ENCODE measurements at regions not wholly inside any gene's neighbourhood (a gene's known extent, or its start where the extent isn't known, plus 50 kb on each side); places are given as distances from the start of the nearest gene placed in this dataset.

DNA sequence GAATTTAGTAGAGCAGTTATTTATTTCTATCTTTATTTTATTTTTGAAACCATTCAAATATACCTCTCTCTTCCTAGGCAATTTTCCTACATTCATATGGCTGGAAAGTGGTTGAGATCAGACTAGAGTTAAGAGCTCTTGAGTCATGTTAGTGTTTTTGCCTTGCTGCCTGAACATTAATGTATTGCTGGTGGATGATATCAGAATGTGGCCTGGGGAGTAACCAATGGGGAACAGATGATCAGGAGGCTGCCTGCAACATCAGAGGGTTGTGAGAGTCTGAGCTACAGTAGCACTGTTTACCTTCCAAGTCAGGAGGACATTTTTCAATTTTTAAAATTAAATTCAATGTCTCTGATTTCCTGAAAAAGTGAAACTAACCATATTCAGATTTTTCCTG is 166.3 kb upstream of the TRHDE start:
- DNase-seq (ENCODE audit: low spot score) = no peak
- no peaks in the 10 kb centered on the region for H4K20me1 ChIP-seq (ENCODE audit: insufficient read depth, low read length)
- ATAC-seq = no peak
- in situ Hi-C loops (cut with HindIII; ENCODE audit: extremely low pct_ligation_motif_present, low pct_unique_long_range_greater_than_20kb) (no loop called here), intact Hi-C loops (cut with micrococcal nuclease; ENCODE audit: unreplicated experiment) (no loop called here)
- TF ChIP-seq RAD51 (IDR thresholded peaks at IDR 0.05; ENCODE audit: borderline replicate concordance) = no peak
- TF ChIP-seq RBM22 (optimal IDR thresholded peaks at IDR 0.05; ENCODE audit: low read length) = no peak
- TF ChIP-seq, protein P1, sequence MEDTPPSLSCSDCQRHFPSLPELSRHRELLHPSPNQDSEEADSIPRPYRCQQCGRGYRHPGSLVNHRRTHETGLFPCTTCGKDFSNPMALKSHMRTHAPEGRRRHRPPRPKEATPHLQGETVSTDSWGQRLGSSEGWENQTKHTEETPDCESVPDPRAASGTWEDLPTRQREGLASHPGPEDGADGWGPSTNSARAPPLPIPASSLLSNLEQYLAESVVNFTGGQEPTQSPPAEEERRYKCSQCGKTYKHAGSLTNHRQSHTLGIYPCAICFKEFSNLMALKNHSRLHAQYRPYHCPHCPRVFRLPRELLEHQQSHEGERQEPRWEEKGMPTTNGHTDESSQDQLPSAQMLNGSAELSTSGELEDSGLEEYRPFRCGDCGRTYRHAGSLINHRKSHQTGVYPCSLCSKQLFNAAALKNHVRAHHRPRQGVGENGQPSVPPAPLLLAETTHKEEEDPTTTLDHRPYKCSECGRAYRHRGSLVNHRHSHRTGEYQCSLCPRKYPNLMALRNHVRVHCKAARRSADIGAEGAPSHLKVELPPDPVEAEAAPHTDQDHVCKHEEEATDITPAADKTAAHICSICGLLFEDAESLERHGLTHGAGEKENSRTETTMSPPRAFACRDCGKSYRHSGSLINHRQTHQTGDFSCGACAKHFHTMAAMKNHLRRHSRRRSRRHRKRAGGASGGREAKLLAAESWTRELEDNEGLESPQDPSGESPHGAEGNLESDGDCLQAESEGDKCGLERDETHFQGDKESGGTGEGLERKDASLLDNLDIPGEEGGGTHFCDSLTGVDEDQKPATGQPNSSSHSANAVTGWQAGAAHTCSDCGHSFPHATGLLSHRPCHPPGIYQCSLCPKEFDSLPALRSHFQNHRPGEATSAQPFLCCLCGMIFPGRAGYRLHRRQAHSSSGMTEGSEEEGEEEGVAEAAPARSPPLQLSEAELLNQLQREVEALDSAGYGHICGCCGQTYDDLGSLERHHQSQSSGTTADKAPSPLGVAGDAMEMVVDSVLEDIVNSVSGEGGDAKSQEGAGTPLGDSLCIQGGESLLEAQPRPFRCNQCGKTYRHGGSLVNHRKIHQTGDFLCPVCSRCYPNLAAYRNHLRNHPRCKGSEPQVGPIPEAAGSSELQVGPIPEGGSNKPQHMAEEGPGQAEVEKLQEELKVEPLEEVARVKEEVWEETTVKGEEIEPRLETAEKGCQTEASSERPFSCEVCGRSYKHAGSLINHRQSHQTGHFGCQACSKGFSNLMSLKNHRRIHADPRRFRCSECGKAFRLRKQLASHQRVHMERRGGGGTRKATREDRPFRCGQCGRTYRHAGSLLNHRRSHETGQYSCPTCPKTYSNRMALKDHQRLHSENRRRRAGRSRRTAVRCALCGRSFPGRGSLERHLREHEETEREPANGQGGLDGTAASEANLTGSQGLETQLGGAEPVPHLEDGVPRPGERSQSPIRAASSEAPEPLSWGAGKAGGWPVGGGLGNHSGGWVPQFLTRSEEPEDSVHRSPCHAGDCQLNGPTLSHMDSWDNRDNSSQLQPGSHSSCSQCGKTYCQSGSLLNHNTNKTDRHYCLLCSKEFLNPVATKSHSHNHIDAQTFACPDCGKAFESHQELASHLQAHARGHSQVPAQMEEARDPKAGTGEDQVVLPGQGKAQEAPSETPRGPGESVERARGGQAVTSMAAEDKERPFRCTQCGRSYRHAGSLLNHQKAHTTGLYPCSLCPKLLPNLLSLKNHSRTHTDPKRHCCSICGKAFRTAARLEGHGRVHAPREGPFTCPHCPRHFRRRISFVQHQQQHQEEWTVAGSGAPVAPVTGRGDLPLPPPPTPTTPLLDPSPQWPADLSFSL (CRISPR knock-in tag; IDR thresholded peaks at IDR 0.05) = no peak
- TF ChIP-seq ZNF460 (CRISPR knock-in tag; IDR thresholded peaks at IDR 0.05; ENCODE audit: borderline replicate concordance) = no peak
- TF ChIP-seq NBN (conservative IDR thresholded peaks at IDR 0.05) = no peak
- TF ChIP-seq SALL2 (CRISPR knock-in tag; IDR thresholded peaks at IDR 0.05) = no peak
- H3K27ac ChIP-seq (ENCODE audit: extremely low read length, insufficient read depth, low read length) = no peak overlapping the region
- no TSS peak for BruUV-seq (replicated peaks)
- H2AFZ ChIP-seq (ENCODE audit: low read length) = no peak overlapping the region
- no peak for FAIRE-seq
- H3K4me1 ChIP-seq (ENCODE audit: insufficient read depth, low read length) = no peaks in the 10 kb centered on the region
- POLR2A ChIA-PET = no interaction called here
- no peaks in the 10 kb centered on the region for H3K36me3 ChIP-seq (replicated peaks in 1 of 2; ENCODE audit: control insufficient read depth in 1 of 2, insufficient read depth in 2 of 2, low read length in 2 of 2)
- no peak overlapping the region for H3K9ac ChIP-seq (ENCODE audit: insufficient read depth, low read depth, low read length)
- H3K4me3 ChIP-seq (replicated peaks in 1 of 3; ENCODE audit: insufficient read depth in 1 of 3, low read depth in 2 of 3, low read length in 3 of 3) = no peak overlapping the region
- H3K9me3 ChIP-seq (ENCODE audit: low read length) = no peaks in the 10 kb centered on the region
- H3K27me3 ChIP-seq (ENCODE audit: control insufficient read depth in 1 of 2, insufficient read depth in 2 of 2, low read length in 2 of 2) = no peaks in the 10 kb centered on the region
- H3K4me2 ChIP-seq (ENCODE audit: low read depth, low read length) = no peak overlapping the region
- CTCF ChIA-PET (ENCODE audit: low intra/inter-chr PET ratio, low total read pairs) = no interaction called here
- no peaks in the 10 kb centered on the region for H3K79me2 ChIP-seq (ENCODE audit: insufficient read depth, low read length)

Measured in HepG2 (cell line).